ENCODE measurements at regions not wholly inside any gene's neighbourhood (a gene's known extent, or its start where the extent isn't known, plus 50 kb on each side); places are given as distances from the start of the nearest gene placed in this dataset.

GRCh38 chr6:144953552-144954240 is 668.6 kb downstream of the UTRN start (continued):
- no peak for TF ChIP-seq CHD7 (IDR thresholded peaks at IDR 0.05; ENCODE audit: insufficient replicate concordance, low read length)
- no peak for TF ChIP-seq USF2 (IDR thresholded peaks at IDR 0.05; ENCODE audit: low read length)
- no peak for TF ChIP-seq NRF1 (IDR thresholded peaks at IDR 0.05; ENCODE audit: low read depth, low read length)
- no peak for TF ChIP-seq ASH2L (IDR thresholded peaks at IDR 0.05; ENCODE audit: low read length)
- TF ChIP-seq CREB1 (IDR thresholded peaks at IDR 0.05) = no peak
- no peak for TF ChIP-seq RAD21 (IDR thresholded peaks at IDR 0.05 in 1 of 2, conservative IDR thresholded peaks at IDR 0.05 in 1 of 2; ENCODE audit: low read depth in 2 of 2, low read length in 2 of 2)
- TF ChIP-seq SP1 (IDR thresholded peaks at IDR 0.05; ENCODE audit: low read depth, low read length) = no peak
- no peak for TF ChIP-seq CBX5 (IDR thresholded peaks at IDR 0.05; ENCODE audit: low read depth, low read length)
- no peak for TF ChIP-seq POU5F1 (IDR thresholded peaks at IDR 0.05; ENCODE audit: low read depth, low read length)

All from H1 (cell line).